Eye (tissue), 1 donor: ENCODE measurements at regions not wholly inside any gene's neighbourhood (a gene's known extent, or its start where the extent isn't known, plus 50 kb on each side); places are given as distances from the start of the nearest gene placed in this dataset.

Source experiments
- DNase-seq: peaks from one replicate; pipeline ENCODE4 v3.0.0-alpha.2; 2015

- DNase-seq, result no peak
Observed at GRCh38 chr2:43050866-43051265, 175.5 kb downstream of the ZFP36L2 start.

GRCh38 chr2:43049836-43050801 lies 176.3 kb downstream of the ZFP36L2 start:
- no peak for DNase-seq

- no peak for DNase-seq
Observed at GRCh38 chr2:43047187-43047780, 179.1 kb downstream of the ZFP36L2 start.

GRCh38 chr2:43045866-43046265 lies 180.5 kb downstream of the ZFP36L2 start:
- DNase-seq, result no peak

- no peak for DNase-seq
Observed at GRCh38 chr2:43044093-43044681, 182.2 kb downstream of the ZFP36L2 start.

GRCh38 chr2:43043553-43043870 lies 182.9 kb downstream of the ZFP36L2 start:
- DNase-seq, result no peak

- DNase-seq, result peak; percentile 89
Observed at GRCh38 chr2:43041661-43042360, 184.6 kb downstream of the ZFP36L2 start.

GRCh38 chr2:43041173-43041591 lies 185.2 kb downstream of the ZFP36L2 start:
- no peak for DNase-seq

GRCh38 chr2:43040084-43040854 lies 186.1 kb downstream of the ZFP36L2 start:
- no peak for DNase-seq

- DNase-seq, result no peak
Observed at GRCh38 chr2:43039376-43040080, 186.9 kb downstream of the ZFP36L2 start.

GRCh38 chr2:43038696-43039094 lies 187.7 kb downstream of the ZFP36L2 start:
- no peak for DNase-seq

- no peak for DNase-seq
Observed at GRCh38 chr2:43038034-43038695, 188.2 kb downstream of the ZFP36L2 start.

- DNase-seq, result no peak
Observed at GRCh38 chr2:43035922-43036321, 190.5 kb downstream of the ZFP36L2 start.

GRCh38 chr2:43034921-43035320 lies 191.5 kb downstream of the ZFP36L2 start:
- no peak for DNase-seq

- DNase-seq, result no peak
Observed at GRCh38 chr2:43034242-43034619, 192.2 kb downstream of the ZFP36L2 start.

- DNase-seq, result no peak
Observed at GRCh38 chr2:43033466-43034241, 192.8 kb downstream of the ZFP36L2 start.

- no peak for DNase-seq
Observed at GRCh38 chr2:43033016-43033270, 193.5 kb downstream of the ZFP36L2 start.

- no peak for DNase-seq
Observed at GRCh38 chr2:43032213-43033015, 194.0 kb downstream of the ZFP36L2 start.

- DNase-seq, result no peak
Observed at GRCh38 chr2:43031471-43032212, 194.8 kb downstream of the ZFP36L2 start.
